IPS-15b (cell line): ENCODE measurements at regions not wholly inside any gene's neighbourhood (a gene's known extent, or its start where the extent isn't known, plus 50 kb on each side); places are given as distances from the start of the nearest gene placed in this dataset.

ENCODE experiments used
- H3K27me3 ChIP-seq: one replicate; pipeline ENCODE4 v1.6.1; 2013; ENCODE audit warnings: low read length; ENCODE audit not compliant: control insufficient read depth, insufficient read depth
- H3K36me3 ChIP-seq: one replicate; pipeline ENCODE4 v1.6.1; 2013; ENCODE audit warnings: low read length; ENCODE audit not compliant: control insufficient read depth, insufficient read depth
- H3K4me1 ChIP-seq: one replicate; pipeline ENCODE4 v1.6.1; 2013; ENCODE audit warnings: mild to moderate bottlenecking, low read length; ENCODE audit not compliant: control insufficient read depth, insufficient read depth
- H3K4me3 ChIP-seq: one replicate; pipeline ENCODE4 v1.5.1; 2013; ENCODE audit warnings: low read depth, low read length
- H3K9ac ChIP-seq: one replicate; pipeline ENCODE4 v1.6.1; 2013; ENCODE audit warnings: low read depth, mild to moderate bottlenecking, low read length
- H3K9me3 ChIP-seq: one replicate; pipeline ENCODE4 v1.6.1; 2013; ENCODE audit warnings: mild to moderate bottlenecking, low read length; ENCODE audit not compliant: control insufficient read depth, insufficient read depth

GRCh38 chr2:143954186-143954585 lies 565.7 kb downstream of the ZEB2 start:
- no peaks in the 10 kb centered on the region for H3K36me3 ChIP-seq
- no peaks in the 10 kb centered on the region for H3K9me3 ChIP-seq
- H3K4me1 ChIP-seq: peaks cover 10% of the 10 kb centered on the region
- H3K9ac ChIP-seq: no peak overlapping the region
- H3K4me3 ChIP-seq: no peak overlapping the region
- no peaks in the 10 kb centered on the region for H3K27me3 ChIP-seq

- Histone ChIP-seq H3K9ac (no peak overlapping the region), H3K4me1 (peaks cover 10% of the 10 kb centered on the region), H3K27me3 (no peaks in the 10 kb centered on the region), H3K4me3 (no peak overlapping the region), H3K36me3 (no peaks in the 10 kb centered on the region), H3K9me3 (no peaks in the 10 kb centered on the region)
These were observed 566.4 kb downstream of the ZEB2 start for GRCh38 chr2:143953451-143954030.

GRCh38 chr2:143952536-143952935 lies 567.4 kb downstream of the ZEB2 start:
- Histone ChIP-seq H3K4me1 (peaks cover 10% of the 10 kb centered on the region), H3K4me3 (no peak overlapping the region), H3K27me3 (no peaks in the 10 kb centered on the region), H3K36me3 (no peaks in the 10 kb centered on the region), H3K9ac (no peak overlapping the region), H3K9me3 (no peaks in the 10 kb centered on the region)

GRCh38 chr2:143950704-143951103 lies 569.2 kb downstream of the ZEB2 start:
- Histone ChIP-seq H3K27me3 (no peaks in the 10 kb centered on the region), H3K9ac (no peak overlapping the region), H3K9me3 (no peaks in the 10 kb centered on the region), H3K4me1 (peaks cover 16% of the 10 kb centered on the region), H3K36me3 (no peaks in the 10 kb centered on the region), H3K4me3 (no peak overlapping the region)

GRCh38 chr2:143949121-143949848 lies 570.6 kb downstream of the ZEB2 start:
- Histone ChIP-seq H3K4me1 (peaks cover 16% of the 10 kb centered on the region), H3K36me3 (no peaks in the 10 kb centered on the region), H3K9me3 (no peaks in the 10 kb centered on the region), H3K9ac (no peak overlapping the region), H3K27me3 (no peaks in the 10 kb centered on the region), H3K4me3 (no peak overlapping the region)

- Histone ChIP-seq H3K4me3 (no peak overlapping the region), H3K27me3 (no peaks in the 10 kb centered on the region), H3K4me1 (peaks cover 13% of the 10 kb centered on the region), H3K9me3 (no peaks in the 10 kb centered on the region), H3K9ac (no peak overlapping the region), H3K36me3 (no peaks in the 10 kb centered on the region)
These were observed 571.2 kb downstream of the ZEB2 start for GRCh38 chr2:143948710-143949109.

- H3K9me3 ChIP-seq: no peaks in the 10 kb centered on the region
- H3K9ac ChIP-seq: no peak overlapping the region
- H3K4me1 ChIP-seq: peaks cover 6% of the 10 kb centered on the region
- no peaks in the 10 kb centered on the region for H3K27me3 ChIP-seq
- H3K4me3 ChIP-seq: no peak overlapping the region
- no peaks in the 10 kb centered on the region for H3K36me3 ChIP-seq
These were observed 573.2 kb downstream of the ZEB2 start for GRCh38 chr2:143946436-143947391.

GRCh38 chr2:143942486-143942885 lies 577.4 kb downstream of the ZEB2 start:
- H3K9ac ChIP-seq: no peak overlapping the region
- H3K4me3 ChIP-seq: no peak overlapping the region
- H3K36me3 ChIP-seq: no peaks in the 10 kb centered on the region
- H3K4me1 ChIP-seq: peaks cover 17% of the 10 kb centered on the region
- no peaks in the 10 kb centered on the region for H3K9me3 ChIP-seq
- H3K27me3 ChIP-seq: peaks cover 14% of the 10 kb centered on the region

GRCh38 chr2:143940720-143941119 lies 579.2 kb downstream of the ZEB2 start:
- Histone ChIP-seq H3K9me3 (no peaks in the 10 kb centered on the region), H3K4me1 (peaks cover 18% of the 10 kb centered on the region), H3K4me3 (no peak overlapping the region), H3K36me3 (no peaks in the 10 kb centered on the region), H3K9ac (no peak overlapping the region), H3K27me3 (peaks cover 26% of the 10 kb centered on the region)

GRCh38 chr2:143939626-143940330 lies 580.1 kb downstream of the ZEB2 start:
- peaks cover 32% of the 10 kb centered on the region for H3K27me3 ChIP-seq
- no peak overlapping the region for H3K9ac ChIP-seq
- peaks cover 23% of the 10 kb centered on the region for H3K4me1 ChIP-seq
- H3K4me3 ChIP-seq: no peak overlapping the region
- H3K36me3 ChIP-seq: no peaks in the 10 kb centered on the region
- H3K9me3 ChIP-seq: no peaks in the 10 kb centered on the region

GRCh38 chr2:143937723-143938350 lies 582.1 kb downstream of the ZEB2 start:
- H3K27me3 ChIP-seq: peaks cover 32% of the 10 kb centered on the region
- H3K9ac ChIP-seq: peak overlapping the region; percentile 62
- H3K4me3 ChIP-seq: peak overlapping the region; percentile 66
- no peaks in the 10 kb centered on the region for H3K36me3 ChIP-seq
- H3K9me3 ChIP-seq: no peaks in the 10 kb centered on the region
- peaks cover 35% of the 10 kb centered on the region for H3K4me1 ChIP-seq
